D721Med (cell line): ENCODE measurements at regions not wholly inside any gene's neighbourhood (a gene's known extent, or its start where the extent isn't known, plus 50 kb on each side); places are given as distances from the start of the nearest gene placed in this dataset.

Source experiments
- DNase-seq: peaks from one replicate; pipeline ENCODE4 v3.0.0; 2011; ENCODE audit warnings: low spot score; ENCODE audit not compliant: insufficient read length
- FAIRE-seq: peaks from 2 replicates; lab custom pipeline; 2011; peaks lifted over from hg19 to GRCh38; lab: Jason Lieb, UNC
- CTCF ChIP-seq: IDR thresholded peaks from 2 replicates; pipeline ENCODE4 v1.5.1; 2012; ENCODE audit warnings: mild to moderate bottlenecking, control low read depth; ENCODE audit not compliant: insufficient read depth; ENCODE audit errors: missing control alignments

- no peak for DNase-seq
- FAIRE-seq: no peak
- no peak for TF ChIP-seq CTCF
These were observed 371.8 kb upstream of the SALL3 start for GRCh38 chr18:78607784-78608183.

- DNase-seq (no peak), FAIRE-seq (no peak)
- no peak for TF ChIP-seq CTCF
These were observed 369.4 kb upstream of the SALL3 start for GRCh38 chr18:78610179-78610578.

GRCh38 chr18:78611201-78611800 lies 368.3 kb upstream of the SALL3 start:
- no peak for DNase-seq
- no peak for FAIRE-seq
- TF ChIP-seq CTCF: no peak

- DNase-seq: no peak
- no peak for TF ChIP-seq CTCF
- FAIRE-seq: no peak
These were observed 367.7 kb upstream of the SALL3 start for GRCh38 chr18:78611869-78612268.

GRCh38 chr18:78612318-78612717 lies 367.3 kb upstream of the SALL3 start:
- TF ChIP-seq CTCF: no peak
- DNase-seq (no peak), FAIRE-seq (no peak)

- FAIRE-seq (no peak), DNase-seq (no peak)
- no peak for TF ChIP-seq CTCF
These were observed 366.8 kb upstream of the SALL3 start for GRCh38 chr18:78612801-78613200.

GRCh38 chr18:78618726-78619125 lies 360.9 kb upstream of the SALL3 start:
- TF ChIP-seq CTCF: no peak
- DNase-seq (no peak), FAIRE-seq (no peak)
